Skin of body (tissue), 1 donor: ENCODE measurements at regions not wholly inside any gene's neighbourhood (a gene's known extent, or its start where the extent isn't known, plus 50 kb on each side); places are given as distances from the start of the nearest gene placed in this dataset.
A peak's percentile ranks its signal among the peaks of the same experiment; 100 is the strongest.

Source experiments
- DNase-seq: peaks from one replicate; lab custom pipeline; 2025; lab: John Stamatoyannopoulos, UW

DNA sequence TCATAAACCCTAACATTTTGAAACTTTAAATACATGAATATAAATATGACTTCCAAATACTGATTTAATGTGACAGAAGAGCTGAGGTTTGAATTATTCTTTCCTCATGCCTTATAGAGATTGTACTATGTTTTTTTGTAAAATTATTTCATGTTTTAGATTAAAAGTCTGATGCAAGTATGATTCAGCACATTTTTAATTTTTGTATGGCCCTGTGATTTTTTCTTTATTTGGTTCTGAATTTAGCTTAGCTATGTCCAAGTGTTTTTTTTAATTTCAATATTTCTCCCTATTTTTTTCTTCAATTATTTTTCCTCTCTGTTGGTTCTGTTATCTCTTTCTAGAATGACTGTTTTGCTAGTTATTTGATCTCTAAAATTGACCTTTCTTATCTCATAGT lies 552.1 kb downstream of the XIRP2 start:
- DNase-seq: no peak

DNA sequence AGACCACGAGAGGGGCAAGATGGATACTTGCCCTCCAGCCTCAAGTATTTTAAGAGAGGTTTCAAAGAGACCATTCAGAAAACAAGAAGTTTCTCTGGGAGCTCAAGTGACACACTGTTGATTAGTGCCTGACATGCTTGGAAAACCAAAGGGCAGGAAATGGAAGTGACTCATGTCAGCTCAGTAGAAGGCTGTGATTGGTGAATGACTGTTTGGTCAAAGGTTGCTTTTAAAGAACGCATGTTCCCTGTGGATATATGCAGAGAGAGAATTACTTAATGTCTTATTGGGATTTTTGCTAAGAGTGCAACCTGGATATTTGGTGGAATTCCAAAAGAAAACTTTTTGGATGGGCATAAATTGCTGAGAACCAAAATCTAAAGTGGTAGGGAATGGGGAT lies 549.9 kb downstream of the XIRP2 start:
- DNase-seq: no peak

DNA sequence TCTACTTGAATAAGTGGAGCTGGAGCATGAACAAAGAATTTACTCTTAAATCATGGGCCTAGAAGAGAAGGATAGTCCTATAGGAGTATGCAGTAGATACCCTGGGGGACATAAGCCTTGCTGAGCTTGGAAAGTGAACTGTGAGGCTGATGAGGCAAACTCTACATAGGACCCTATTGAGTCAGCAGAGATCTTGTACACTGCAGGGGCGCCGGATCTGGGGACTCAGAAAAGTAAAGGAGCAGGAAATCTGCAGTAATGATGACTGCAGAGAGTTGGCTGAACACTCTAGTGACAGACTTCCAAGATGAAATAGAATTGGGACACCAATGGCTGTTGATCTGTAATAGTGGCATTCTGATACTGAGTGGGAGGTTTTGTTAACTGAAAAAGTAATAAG lies 543.7 kb downstream of the XIRP2 start:
- DNase-seq: no peak

DNA sequence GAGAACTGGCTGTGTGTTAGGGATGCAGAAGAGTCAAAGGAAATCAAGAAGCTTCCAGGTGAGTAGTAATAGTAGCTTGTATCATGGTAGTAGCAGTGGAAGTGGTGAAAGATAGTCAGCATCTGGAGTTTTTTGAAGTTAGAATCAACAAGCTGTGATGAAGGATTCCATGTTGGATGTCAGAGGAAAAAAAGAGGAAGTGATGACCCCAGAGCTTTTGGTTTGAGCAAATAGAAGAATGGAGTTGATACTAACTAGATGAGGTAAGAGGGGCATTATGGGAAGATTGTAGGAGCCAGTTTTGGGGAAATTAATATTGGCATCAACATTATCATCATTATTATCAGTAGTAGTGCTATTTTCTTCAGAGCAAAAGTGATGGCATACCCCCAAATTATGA lies 542.2 kb downstream of the XIRP2 start:
- DNase-seq: no peak

DNA sequence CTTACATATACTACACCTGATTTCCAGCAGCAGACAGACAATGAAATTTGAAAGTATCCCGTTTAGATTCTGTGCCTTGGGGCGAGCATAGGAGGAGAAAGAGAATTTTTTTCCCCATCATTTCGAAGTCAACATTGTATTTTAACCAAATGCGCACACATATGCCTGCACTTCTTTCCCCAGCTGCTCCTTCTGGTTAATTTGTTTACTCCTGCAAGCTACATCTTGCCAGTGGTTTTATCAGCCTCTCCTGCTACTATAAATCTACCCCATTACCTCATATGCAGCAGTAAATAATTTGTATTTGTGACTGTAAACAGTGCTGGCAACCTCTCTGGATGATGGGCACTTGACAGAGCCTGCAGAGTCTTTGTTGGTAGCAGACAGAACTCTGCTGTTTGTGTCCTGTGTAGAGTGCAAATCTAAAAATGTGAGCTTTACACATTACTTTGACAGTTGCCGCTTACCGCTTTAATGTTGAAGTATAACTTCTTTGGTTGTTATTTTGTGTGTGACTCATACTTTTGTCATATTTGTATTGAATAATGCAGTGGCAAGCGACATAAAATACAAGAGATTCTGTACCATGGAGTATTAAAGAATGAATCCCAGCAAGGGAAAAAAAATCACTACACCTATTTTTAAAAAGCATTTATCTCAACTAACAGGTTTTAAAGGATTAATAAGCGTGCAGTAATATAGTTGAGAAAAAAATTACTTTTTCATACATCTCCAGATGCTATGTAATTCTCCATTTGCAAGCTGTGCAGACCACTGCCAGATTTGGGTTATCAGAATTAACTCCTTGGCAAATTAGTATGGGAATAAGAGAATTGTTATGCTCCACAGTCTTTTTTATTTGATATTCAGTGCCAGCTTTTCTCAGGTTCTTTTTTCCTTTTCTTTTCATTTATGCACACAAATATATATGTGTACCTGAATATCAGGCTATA lies 536.8 kb downstream of the XIRP2 start:
- DNase-seq: no peak

DNA sequence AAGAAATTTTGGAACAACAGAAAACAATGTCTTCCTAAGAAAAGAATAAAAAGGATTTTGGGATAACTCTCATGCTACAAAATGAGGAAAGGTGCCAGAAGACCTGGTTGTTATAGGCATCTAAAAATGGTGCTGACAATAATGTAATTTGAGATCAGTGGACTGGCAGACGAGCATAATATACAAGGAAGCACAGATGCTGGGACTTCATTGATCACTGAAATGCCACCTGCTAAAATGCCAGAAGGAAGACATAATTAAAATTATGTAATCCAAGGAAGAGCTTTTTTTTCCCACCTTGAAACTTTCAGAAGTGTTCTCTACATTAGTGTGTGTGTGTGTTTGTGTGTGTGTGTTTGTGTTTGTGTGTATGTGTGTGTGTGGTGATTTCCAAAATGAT lies 535.9 kb downstream of the XIRP2 start:
- no peak for DNase-seq

DNA sequence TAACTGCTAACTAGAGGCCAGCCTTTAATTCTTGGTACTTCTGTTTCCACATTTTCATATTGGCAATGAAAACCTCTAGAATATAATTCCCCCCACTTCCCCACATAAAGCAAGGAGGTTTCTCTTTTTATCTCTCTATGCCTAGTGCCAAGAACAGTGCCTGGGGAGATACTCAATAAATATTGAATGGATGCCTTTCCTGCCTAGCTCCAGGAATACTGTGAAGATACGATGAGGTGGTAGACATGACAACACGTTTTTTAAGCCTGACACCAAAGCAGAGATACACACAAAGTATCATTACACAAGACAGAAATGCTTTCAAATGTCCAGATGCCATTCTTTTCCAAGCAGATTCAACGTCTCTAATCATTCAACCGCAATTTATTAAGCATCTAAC lies 535.5 kb downstream of the XIRP2 start:
- no peak for DNase-seq

DNA sequence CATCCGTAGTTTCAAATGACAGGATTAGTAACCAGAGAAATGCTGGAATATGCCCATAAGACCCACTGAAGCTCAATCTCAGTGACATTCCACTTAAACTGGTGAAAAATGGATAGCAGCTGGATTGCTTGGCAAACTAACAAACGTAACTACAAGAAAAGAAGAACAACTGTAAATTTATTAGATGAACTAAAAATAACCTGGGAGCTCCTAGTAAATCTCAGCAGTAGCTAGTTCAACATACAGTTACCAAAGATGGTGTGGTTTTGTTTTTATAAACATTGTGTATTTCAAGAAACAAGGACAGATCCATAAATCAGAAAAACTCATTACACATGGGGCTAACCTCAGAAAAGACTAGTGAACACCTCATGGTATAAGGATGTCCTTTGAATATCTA lies 531.9 kb downstream of the XIRP2 start:
- no peak for DNase-seq

DNA sequence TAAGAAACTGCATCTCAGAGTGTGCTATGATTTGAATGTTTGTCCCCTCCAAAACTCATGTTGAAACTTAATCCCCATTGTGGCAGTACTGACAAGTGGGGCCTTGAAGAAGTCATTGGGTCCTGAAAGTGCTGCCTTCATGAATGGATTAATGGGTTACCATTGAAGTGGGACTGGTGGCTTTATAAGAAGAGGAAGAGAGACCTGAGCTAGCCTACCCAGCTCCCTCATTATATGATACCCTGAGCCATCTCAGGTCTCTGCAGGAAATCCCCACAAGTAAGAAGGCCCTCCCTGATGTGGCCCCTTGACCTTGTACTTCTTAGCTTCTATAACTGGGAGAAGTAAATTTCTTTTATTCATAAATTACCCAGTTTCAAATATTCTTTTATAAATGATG lies 526.8 kb downstream of the XIRP2 start:
- DNase-seq: no peak

DNA sequence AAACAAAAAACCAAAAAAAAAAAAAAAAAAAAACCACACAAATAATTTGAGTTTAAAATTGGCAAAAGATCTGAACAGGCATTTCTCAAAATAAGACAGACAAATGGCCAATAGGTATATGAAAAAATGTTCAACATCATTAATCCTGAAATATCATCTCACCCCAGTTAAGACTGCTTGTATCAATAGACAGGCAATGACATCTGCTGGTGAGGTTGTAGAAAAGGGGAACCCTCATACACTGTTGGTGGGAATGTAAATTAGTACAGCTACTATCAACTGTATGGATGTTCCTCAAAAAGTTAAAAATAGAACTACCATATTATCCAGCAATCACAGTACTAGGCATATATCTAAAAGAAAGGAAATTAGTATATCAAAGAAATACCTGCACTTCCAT lies 523.1 kb downstream of the XIRP2 start:
- DNase-seq: no peak

DNA sequence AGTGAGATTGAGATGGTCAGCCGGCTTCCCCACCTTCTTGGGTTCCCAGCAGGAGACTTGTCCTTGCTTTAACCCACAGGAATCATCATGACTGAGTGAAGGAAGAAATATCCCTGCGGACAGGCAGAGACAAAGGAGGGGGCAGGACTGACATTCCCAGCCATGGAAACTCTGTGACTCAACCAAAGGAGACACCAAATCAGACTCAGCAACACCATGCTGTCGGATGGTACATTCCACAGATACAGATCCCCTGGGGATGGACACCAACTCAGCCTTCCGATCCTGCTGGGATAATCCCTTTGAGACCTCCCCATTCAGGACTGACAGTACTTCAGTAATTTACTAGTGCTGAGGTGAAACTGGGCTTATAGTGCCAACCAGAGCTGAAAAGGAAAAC lies 518.3 kb downstream of the XIRP2 start:
- DNase-seq: no peak

DNA sequence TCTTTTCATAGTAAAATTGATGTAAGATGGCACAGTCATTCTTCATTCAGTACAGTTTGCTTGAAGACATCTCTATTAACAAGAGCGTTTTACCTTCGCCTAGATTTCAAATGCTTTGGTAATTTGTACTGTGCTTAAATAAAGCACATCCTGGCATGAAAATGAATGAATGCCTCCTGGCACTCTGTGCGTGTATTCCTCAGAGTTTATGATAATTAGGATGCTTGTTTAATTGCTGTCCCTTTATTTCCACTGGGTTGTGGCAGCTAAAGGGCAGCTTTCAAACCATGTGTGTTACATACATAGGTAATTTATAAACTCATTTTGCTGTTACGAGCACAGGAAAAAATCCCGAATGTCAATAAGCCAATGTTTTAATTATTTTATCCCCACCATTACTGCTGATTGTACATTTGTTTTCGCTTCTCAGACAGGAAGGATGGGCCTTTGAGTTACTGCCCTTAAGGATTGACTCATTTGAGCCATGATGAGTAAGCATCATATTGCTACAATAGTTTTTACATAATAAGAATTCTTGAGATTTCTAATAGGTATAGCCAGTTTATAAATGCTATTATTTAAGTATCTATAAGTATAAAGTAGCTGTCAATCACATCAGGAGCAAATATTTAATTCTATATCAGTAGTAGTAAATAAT lies 516.5 kb downstream of the XIRP2 start:
- no peak for DNase-seq

DNA sequence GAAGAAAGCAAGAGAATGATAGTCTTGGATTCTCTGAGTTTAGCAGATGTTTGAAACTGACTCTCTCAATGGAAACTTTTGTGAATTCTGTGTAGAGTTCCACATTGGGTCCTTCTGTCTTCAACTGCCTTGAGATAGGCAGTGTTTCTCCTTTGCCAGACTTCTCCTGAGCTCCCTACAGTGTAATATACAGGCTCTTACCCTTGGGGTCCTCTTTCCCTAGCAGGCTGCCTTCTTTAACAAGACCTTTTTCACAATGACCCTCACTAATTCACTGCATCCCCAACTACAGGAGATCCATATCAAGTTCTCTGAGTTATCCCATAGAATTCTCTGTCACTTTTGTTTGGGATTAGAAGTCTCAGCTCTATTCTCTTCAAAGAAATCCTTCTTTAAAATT lies 513.0 kb downstream of the XIRP2 start:
- DNase-seq: no peak

DNA sequence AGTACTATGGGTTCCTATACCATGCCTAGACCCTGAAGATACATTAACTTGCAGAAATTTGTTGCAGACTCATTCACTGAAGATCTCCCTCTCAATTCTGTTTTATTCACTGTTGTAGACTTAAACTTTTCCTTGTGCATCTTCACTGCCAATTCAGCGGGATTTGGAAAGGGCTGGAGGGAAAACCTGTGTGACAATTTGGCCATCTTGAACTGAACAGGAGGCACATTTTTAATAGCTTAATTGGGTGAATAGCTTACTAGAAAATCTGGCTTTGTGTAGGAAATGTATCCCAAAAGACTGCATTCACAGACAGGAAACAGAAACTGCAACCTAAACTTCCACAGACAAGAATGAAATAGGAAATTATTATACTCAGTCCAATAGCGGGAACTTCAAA lies 512.3 kb downstream of the XIRP2 start:
- DNase-seq: no peak

DNA sequence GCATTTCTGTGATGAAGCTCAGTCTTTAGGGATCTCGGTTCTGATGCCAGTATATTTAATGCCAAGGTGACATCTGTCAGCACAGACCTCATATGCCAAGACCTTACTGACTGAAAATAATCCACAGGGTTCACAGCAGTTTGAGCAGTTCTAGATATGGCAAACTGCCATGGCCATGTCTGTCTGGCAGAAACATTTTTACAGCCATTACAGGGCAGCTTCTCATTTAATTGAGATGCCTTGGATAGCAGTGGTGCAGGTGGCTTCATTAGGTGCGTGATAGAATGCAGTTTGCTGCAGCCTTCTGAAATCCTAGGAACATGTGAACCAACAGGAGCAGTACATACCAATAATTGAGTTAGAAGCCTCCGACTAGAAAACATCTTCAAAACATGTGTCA lies 510.6 kb downstream of the XIRP2 start:
- no peak for DNase-seq

DNA sequence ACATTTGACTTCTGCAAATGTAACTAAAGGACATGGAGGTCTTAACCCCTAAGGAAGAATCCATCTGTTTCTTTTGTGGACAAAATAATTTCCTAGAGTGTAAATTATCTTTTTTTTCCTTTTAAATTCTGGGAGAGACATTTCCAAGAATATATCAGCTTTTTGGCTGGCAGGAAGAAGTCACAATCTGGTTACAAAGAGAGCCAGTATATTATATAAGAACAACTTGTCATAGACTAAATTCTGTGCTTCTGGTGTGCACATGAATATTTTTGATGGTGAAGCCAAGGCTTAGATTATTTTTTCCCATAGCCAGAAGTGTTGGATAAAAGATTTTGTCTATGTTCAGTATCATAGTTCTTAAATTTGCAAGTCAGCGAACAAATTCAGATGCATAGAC lies 500.6 kb downstream of the XIRP2 start:
- no peak for DNase-seq

DNA sequence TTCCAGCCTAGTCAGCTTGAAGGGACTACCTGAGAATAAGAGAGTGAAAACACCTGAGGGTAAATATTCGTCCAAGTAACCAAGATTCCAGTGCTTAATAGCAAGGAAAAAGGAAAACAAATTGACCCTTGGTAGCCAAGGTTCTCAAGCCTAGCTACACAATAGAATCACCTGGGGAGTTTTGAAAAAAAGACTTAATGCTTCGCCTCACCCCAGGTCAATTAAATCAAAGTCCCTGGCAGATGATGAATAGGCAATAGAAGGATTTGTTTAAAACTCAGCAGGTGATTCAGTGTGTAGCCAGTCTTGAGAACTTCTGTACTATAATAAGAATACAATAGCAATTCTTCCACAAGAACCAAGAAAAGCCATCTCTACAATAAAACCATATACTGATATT lies 500.2 kb downstream of the XIRP2 start:
- no peak for DNase-seq

DNA sequence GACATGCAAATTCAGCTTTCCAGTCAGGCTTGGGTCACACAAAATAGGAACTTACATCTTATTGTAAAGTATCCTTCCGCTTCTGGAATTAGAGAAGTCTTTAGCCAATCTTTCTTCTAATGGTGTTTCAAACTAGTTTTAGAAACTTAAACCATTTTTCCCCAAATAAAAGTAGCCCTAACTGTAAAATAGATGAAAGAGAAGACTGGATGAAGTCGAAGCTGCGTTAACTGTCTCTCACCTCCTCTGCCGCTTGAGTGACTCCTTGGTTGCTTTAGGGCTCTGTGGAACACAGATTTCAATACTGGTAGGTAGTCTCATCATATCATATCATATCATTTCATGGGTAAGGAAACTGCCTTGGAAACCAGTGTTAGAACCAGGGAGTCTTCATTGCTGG lies 498.4 kb downstream of the XIRP2 start:
- DNase-seq: peak; percentile 0

DNA sequence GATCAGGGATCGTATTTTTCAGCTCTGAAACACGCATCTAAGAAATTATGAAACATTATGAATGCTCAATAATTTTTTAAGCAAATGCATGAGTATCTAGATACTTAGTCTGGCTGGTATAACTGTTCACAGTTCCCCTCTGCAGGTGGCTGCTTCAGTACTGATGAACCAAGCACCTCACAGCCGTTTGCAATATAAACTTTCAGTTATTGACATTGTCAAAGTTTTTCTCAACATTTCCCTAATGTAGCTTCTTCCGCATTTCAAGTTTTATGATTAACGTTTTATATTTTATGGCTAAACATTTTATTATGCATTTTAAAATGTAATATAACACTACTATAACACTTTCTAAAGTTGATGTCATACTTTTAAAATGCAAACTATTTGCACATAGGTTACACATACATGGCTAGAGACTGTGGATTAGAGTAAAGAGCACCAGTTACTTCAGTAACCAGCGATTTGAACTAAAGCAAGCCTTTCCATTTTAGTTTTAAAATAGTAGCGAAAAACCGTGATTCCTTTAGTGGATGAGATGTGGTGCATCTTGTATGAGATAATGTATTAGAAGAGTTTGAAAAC lies 495.4 kb downstream of the XIRP2 start:
- DNase-seq: no peak

DNA sequence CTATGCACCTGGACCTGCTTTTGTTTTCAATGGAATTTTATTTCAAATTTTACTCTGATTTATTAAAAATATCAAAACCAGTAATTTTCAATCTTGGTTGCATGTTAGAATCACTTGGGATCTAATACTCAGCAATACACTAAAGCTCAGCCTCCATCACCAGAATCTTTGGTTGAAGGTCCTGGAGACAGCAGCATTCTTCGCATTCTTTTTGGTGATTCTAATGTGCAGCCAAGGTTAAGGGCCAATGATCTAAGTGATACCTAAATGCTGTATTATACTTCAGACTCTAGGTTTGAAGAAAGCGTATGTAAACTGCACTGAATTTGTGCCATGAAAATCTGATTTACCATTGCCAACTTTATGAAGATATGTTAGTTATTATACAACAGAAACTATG lies 493.1 kb downstream of the XIRP2 start:
- DNase-seq: no peak

DNA sequence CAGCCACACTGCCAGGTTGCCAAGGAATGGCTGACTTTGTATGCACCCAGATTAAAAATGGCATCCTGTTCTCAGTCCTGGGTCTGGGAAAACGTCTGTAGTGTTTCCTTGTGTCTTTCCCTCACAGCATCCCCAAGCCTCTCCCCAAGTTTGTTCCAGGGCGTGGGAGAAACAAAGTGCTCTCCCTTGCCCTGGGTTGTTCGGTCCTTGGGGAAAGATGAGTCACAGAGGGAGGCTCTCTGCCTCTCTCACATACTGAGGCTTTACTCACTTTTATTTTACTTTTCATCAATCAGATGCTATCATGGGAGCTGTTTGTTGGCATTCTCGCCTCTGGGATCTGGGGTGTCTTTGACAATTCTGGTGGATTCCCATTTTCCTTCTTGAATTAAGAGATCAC lies 492.3 kb downstream of the XIRP2 start:
- no peak for DNase-seq

DNA sequence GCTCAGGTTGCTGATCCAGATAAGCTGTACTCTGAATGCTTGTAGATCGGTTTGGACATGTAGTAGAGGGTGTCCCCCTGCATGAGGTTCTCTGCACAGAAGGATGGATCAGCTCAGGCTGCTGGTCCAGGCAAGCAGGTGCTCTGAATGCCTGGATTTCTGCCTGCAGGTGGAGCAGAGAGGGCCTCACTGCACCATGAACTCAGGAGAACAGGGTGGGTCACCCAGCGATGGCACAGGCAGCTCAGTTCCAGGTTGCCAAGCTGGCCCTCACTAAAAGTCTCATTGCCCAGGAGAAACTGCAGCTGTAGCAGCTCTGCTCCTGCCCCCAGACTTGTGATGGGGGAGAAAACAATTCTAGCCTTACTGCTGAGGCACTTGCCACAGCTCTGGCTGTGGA lies 491.8 kb downstream of the XIRP2 start:
- no peak for DNase-seq

DNA sequence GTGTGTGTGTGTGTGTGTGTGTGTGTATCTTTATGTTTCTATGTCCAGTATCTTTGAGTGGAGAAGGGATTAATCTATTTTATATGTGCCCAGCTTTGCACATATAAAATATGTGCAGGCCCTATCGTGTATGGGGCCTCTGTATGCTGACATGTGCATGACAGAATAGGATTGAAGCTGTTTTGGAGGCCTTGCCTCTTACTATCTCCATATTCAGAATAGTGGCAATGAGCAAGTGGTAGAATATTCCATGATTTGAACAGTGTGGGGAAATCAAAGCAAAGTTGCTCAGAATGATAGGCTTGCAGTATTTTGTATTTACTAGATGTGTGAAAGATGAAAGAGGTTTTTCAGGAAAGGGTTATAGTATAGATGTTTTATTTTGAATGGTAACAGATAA lies 480.8 kb downstream of the XIRP2 start:
- no peak for DNase-seq
